Activated CD8-positive, alpha-beta memory T cell treated with anti-CD3 and anti-CD28 coated beads for 24 hours (primary cell): ENCODE measurements at regions not wholly inside any gene's neighbourhood (a gene's known extent, or its start where the extent isn't known, plus 50 kb on each side); places are given as distances from the start of the nearest gene placed in this dataset.

Source experiments
- DNase-seq: peaks from one replicate; pipeline ENCODE4 v3.0.0-alpha.2; 2020

GRCh38 chr10:110416776-110417711 is 80.7 kb upstream of the DUSP5 start:
- DNase-seq = no peak

DNA sequence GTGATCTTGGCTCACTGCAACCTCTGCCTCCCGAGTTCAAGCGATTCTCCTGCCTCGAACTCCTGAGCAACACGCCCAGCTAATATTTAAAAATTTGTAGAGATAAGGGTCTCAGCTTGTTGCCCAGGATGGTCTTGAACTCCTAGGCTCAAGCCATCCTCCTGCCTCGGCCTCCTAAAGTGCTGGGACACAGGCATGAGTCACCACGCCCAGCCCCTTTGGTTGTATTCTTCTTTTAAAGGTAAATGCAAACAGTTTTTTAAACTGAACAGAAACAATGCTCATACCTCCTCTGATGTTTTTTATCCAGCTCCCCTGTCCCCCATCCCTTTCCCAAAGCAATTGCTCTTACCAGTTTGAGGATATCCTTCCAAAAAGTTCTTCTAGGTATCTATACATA is 79.5 kb upstream of the DUSP5 start:
- DNase-seq = no peak

GRCh38 chr10:110419265-110419664 is 78.4 kb upstream of the DUSP5 start:
- DNase-seq = no peak

DNA sequence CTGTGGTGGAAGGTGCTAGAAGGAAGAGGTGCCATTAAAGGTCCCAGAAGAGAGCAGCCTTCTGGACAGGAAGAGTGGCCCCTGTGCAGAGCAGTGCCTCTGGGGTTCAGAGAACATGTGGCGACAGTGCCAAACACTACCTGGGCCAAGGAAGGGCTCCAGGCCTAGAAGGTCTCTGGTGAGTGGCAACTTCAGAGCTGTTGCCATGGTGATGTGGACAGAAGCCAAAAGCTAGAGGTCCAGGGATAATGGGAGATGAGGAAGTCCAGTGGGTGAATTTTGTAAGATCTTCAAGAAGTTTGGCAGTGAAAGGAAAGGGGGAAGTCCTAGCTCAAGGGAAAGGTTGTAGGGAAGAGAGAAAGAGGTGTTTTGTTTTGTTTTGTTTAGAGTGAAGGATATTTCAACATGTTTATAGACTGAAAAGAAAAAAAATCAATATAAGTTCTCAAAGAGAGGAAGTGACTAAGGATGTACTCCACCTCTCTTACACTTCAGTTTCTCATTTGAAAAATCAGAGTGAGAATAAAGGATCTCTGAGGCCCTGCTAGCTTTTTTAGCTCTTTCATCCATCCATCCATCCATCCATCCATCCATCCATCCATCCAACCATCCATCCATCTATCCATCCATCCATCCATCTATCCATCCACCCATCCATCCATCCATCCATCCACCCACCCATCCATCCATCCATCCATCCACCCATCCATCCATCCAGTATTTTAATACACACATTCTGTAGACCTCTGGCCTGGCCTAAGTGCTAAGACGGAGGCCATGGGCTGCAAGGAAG is 77.1 kb upstream of the DUSP5 start:
- DNase-seq = no peak

GRCh38 chr10:110421512-110422138 is 76.1 kb upstream of the DUSP5 start:
- no peak for DNase-seq

DNA sequence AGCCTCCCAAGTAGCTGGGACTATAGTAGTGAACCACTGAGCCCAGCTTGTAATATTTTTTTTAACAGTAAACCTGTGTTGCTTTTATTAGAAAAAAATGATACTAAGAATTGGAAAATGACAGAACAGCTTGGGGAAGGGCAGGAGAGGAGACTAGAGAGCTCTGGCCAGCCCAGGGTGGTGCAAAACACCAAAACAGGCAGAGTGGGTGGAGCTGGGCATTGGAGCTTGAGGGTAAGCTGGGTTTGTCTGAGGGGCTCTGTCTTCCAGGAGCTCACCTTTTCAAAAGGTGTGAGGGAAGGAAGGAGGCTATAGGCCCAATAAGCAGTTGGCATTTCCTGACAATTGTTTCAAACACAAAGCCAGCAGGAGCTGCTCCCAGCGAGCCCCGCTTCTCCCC is 75.2 kb upstream of the DUSP5 start:
- no peak for DNase-seq

DNA sequence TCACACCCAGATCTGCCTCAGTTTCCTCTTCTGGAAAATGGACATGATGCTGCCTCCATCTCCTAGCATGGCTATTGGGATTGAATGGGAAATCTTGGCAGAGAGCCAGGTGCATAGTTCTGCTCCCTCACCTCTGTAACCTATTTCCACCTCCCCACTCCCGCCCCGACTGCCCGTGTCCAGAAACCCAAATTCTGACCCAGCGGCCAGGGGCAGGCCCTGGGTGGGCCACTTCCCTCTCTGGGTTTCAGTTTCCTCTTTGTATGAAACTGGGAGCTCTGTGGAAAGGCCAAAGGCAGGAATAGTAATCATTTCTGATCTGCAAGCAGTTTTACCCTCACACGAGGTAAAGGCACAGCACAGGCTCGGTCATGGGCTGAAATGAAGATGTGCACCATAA is 74.1 kb upstream of the DUSP5 start:
- DNase-seq = no peak

GRCh38 chr10:110425684-110426293 is 71.9 kb upstream of the DUSP5 start:
- DNase-seq = peak; percentile 73

- DNase-seq = no peak
Observed at GRCh38 chr10:110426294-110427181, 71.2 kb upstream of the DUSP5 start.

- DNase-seq = no peak
Observed at GRCh38 chr10:110429301-110429700, 68.4 kb upstream of the DUSP5 start.

DNA sequence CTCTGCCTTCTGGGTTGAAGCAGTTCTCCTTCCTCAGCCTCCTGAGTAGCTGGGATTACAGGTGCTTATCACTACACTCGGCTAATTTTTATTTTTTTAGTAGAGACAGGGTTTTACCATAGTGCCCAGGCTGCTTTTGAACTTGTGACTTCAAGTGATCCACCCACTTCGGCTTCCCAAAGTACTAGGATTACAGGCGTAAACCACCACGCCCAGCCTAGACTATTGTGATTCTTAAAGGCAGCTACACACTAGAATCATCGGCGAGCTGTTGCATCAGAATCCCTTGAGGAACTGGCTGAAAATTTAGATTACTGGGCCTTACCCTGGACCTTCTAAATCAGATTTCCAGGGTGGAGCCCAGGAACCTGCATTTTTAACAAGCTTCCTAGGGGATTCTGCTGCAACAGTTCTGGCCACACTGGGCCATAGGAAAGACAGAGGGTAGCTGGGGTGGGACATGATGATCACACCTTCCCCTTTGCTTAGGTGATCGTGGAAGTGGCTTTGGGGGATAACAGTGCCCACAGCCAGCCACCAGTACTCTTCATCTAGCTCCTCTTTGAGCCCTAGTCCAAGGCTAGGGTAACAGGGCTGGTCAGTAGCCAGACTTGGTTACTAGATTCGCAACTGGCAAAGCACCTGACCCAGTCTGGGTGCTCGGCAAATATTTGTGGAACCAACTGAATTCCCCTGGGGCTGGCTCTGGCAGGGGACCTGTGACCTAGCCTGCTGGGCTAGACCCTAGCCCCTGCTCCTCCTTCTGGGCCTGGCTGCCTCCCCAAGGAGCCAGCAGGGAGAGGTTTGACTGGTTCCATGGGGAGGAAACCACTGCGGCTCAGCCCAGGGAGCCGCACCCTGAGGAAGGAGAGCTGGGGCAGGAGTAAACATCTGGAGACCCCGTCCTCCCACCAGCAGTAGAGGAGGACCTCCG is 67.1 kb upstream of the DUSP5 start:
- DNase-seq = no peak

DNA sequence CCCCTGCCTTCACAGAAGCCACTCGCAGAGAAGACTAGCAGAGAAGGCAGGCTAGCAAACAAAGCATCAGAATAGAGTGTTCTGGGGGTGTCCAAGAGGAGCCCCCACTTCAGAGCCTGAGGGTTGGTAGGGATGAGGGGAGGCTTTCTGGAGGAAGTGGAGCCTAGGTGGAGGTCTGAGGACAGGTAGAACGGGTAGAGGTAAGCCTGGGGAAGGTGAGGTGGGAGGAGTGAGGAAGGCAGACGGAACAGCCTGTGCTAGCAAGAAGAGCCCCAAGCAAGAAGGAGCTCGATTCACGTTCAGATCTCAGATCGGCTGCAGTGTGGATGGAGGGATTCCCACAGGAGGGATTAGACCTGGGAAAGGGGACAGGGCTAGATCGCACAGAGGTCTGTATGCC is 66.0 kb upstream of the DUSP5 start:
- no peak for DNase-seq

DNA sequence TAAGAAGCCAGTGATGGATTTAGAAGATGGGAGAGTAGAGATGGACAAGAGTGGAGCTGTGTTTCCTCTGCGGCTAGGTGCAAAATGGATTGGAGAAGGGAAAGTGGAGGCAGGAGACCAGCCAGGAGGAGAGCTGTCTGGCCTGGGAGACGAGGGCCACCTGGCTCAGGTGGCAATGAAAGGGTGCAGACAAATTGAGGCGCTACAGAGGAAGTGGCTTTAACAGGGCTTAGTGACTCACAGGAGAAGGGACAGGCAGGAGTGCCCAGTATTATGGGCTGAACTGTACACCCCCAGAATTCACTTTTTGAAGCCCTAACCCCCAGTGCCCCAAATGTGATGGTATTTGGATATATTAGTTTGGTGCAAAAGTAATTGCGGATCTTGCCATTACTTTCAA is 65.6 kb upstream of the DUSP5 start:
- no peak for DNase-seq

GRCh38 chr10:110432814-110433565 is 64.7 kb upstream of the DUSP5 start:
- DNase-seq = no peak

- no peak for DNase-seq
Observed at GRCh38 chr10:110433740-110434139, 64.0 kb upstream of the DUSP5 start.

GRCh38 chr10:110434489-110435096 is 63.1 kb upstream of the DUSP5 start:
- no peak for DNase-seq

DNA sequence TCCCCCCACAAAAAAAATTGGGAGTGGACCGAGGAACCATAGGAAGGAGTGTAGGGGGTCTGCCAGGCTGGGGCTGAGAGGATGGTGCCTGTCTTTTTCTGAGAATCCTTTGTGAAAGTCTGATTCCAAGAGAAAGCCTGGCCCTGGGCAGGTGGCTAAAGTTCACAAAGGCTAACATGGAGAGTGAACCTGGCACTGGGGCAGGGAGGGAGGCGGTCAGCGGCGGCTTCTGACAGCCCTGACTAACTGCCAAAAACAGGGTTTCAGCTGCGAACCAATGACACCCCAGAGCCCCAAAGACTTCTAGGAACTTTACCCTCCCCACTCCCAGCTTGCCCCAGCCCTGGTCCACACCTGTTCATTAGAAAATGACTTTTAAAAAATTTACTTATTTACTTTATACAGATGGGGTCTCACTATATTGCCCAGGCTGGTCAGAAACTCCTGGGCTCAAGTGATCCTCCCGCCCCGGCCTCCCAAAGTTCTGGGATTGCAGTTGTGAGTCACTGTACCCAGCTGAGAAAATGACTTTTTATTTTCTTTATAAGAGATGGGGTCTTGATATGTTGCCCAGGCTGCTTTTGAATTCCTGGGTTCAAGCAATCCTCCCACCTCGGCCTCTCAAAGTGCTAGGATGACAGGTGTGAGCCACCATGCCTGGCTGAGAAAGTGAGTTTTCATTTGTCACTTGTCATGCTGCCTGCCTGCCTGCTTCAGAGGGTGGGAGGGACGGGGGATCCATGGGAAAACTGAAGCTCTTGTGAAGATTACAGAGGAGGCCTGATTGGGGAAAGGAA is 61.0 kb upstream of the DUSP5 start:
- no peak for DNase-seq

GRCh38 chr10:110437351-110437605 is 60.4 kb upstream of the DUSP5 start:
- DNase-seq = no peak

DNA sequence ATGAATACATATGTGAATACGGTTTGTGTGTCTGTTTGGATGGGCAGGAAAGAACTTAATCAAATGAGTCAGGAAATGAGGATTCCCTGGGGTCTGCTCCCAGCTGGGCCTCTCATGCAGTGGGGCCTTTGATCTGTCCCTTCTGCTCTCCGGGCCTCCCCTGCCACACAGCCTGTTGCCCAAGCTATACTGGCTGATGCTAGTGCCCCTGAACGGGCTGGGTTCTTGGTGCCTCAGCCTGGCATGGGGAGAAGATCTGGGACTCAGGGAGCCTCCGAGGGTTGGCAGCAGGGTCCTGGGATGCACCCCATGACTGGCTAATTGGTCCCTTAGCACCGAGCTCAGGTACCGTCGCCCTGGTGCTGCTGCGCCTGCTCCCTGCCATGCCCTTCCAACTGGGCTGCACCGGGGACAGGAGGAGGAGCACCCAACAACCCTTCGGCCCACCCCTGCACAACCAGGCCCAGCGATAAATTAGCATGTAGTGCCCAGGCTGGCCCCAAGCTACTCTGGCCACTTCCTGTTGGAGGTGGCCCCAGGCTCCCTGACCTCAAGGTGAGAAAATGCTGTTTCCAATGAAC is 59.9 kb upstream of the DUSP5 start:
- DNase-seq = no peak
